DOHH2 (cell line): ENCODE measurements at regions not wholly inside any gene's neighbourhood (a gene's known extent, or its start where the extent isn't known, plus 50 kb on each side); places are given as distances from the start of the nearest gene placed in this dataset.

ENCODE experiments used
- CTCF ChIP-seq: fragments of 200-600 bp; sonication (generic); IDR thresholded peaks from one replicate; pipeline ENCODE4 v1.5.1; 2014; ENCODE audit warnings: antibody characterized with exemption, mild to moderate bottlenecking, low read depth, low read length; ENCODE audit not compliant: poor library complexity, severe bottlenecking
- EZH2phosphoT487 ChIP-seq: fragments of 200-600 bp; sonication (generic); IDR thresholded peaks from 2 replicates; pipeline ENCODE4 v1.6.1; 2017; ENCODE audit warnings: borderline replicate concordance, mild to moderate bottlenecking, antibody characterized with exemption, low read length, moderate library complexity, mixed read lengths

- TF ChIP-seq CTCF = no peak
- no peak for TF ChIP-seq EZH2phosphoT487
Observed at GRCh38 chr10:118914629-118915028, 114.9 kb upstream of the NANOS1 start.
